GM19025 (cell line): ENCODE measurements at regions not wholly inside any gene's neighbourhood (a gene's known extent, or its start where the extent isn't known, plus 50 kb on each side); places are given as distances from the start of the nearest gene placed in this dataset.

Experiments used
- ATAC-seq: cut with Tn5 transposase; IDR thresholded peaks from one replicate; pipeline ENCODE4 v1.9.1; 2021; ENCODE audit warnings: mild to moderate bottlenecking, low read depth, moderate library complexity; ENCODE audit not compliant: unreplicated experiment

GRCh38 chr12:127233016-127233415, 1034.0 kb upstream of the TMEM132C start:
- ATAC-seq = no peak

GRCh38 chr12:127235761-127236160, 1031.2 kb upstream of the TMEM132C start:
- ATAC-seq = no peak

GRCh38 chr12:127236491-127236890, 1030.5 kb upstream of the TMEM132C start:
- ATAC-seq = no peak

GRCh38 chr12:127237151-127237550, 1029.8 kb upstream of the TMEM132C start:
- no peak for ATAC-seq

- ATAC-seq = no peak
Measured at GRCh38 chr12:127238107-127238506, 1028.9 kb upstream of the TMEM132C start.

- no peak for ATAC-seq
Measured at GRCh38 chr12:127239781-127240180, 1027.2 kb upstream of the TMEM132C start.

GRCh38 chr12:127240249-127240929, 1026.6 kb upstream of the TMEM132C start:
- ATAC-seq = no peak

- no peak for ATAC-seq
Measured at GRCh38 chr12:127241072-127241817, 1025.7 kb upstream of the TMEM132C start.

GRCh38 chr12:127245009-127245408, 1022.0 kb upstream of the TMEM132C start:
- no peak for ATAC-seq

- ATAC-seq = no peak
Measured at GRCh38 chr12:127245437-127245836, 1021.5 kb upstream of the TMEM132C start.

GRCh38 chr12:127247937-127248336, 1019.0 kb upstream of the TMEM132C start:
- ATAC-seq = no peak

GRCh38 chr12:127249428-127249827, 1017.5 kb upstream of the TMEM132C start:
- no peak for ATAC-seq

GRCh38 chr12:127253797-127254327, 1013.1 kb upstream of the TMEM132C start:
- no peak for ATAC-seq

- ATAC-seq = no peak
Measured at GRCh38 chr12:127254420-127254955, 1012.5 kb upstream of the TMEM132C start.

- ATAC-seq = no peak
Measured at GRCh38 chr12:127257366-127257935, 1009.5 kb upstream of the TMEM132C start.

- no peak for ATAC-seq
Measured at GRCh38 chr12:127260531-127260930, 1006.4 kb upstream of the TMEM132C start.

GRCh38 chr12:127260999-127261398, 1006.0 kb upstream of the TMEM132C start:
- ATAC-seq = no peak

GRCh38 chr12:127262615-127263014, 1004.4 kb upstream of the TMEM132C start:
- ATAC-seq = no peak

GRCh38 chr12:127263621-127264020, 1003.3 kb upstream of the TMEM132C start:
- no peak for ATAC-seq

GRCh38 chr12:127267128-127267527, 999.8 kb upstream of the TMEM132C start:
- ATAC-seq = no peak

- ATAC-seq = no peak
Measured at GRCh38 chr12:127268213-127268612, 998.8 kb upstream of the TMEM132C start.
